Neural cell (in vitro differentiated cells): ENCODE measurements at regions not wholly inside any gene's neighbourhood (a gene's known extent, or its start where the extent isn't known, plus 50 kb on each side); places are given as distances from the start of the nearest gene placed in this dataset.

ENCODE experiments used
- EP300 ChIP-seq: fragments of 450-650 bp; conservative IDR thresholded peaks from 2 replicates; pipeline ENCODE4 v1.6.1; 2014; ENCODE audit warnings: antibody characterized with exemption, mild to moderate bottlenecking, moderate library complexity; ENCODE audit not compliant: poor library complexity, severe bottlenecking
- EZH2 ChIP-seq: fragments of 200-600, 300-800 bp; shearing (Covaris generic), sonication (generic); IDR thresholded peaks from 2 replicates; pipeline ENCODE4 v1.6.1; 2014; ENCODE audit warnings: antibody characterized with exemption, low read length, borderline replicate concordance, mild to moderate bottlenecking; ENCODE audit not compliant: insufficient read depth, poor library complexity, severe bottlenecking
- MXI1 ChIP-seq: fragments of 450-650 bp; conservative IDR thresholded peaks from 2 replicates; pipeline ENCODE4 v1.6.1; 2014; ENCODE audit warnings: antibody characterized with exemption, mild to moderate bottlenecking; ENCODE audit not compliant: poor library complexity, severe bottlenecking
- POLR2AphosphoS5 ChIP-seq: IDR thresholded peaks from 2 replicates; pipeline ENCODE4 v1.6.1; 2012
- RAD21 ChIP-seq: fragments of 450-650 bp; conservative IDR thresholded peaks from 2 replicates; pipeline ENCODE4 v1.6.1; 2014; ENCODE audit warnings: antibody characterized with exemption, mild to moderate bottlenecking, moderate library complexity
- SMC3 ChIP-seq: fragments of 450-650 bp; conservative IDR thresholded peaks from 2 replicates; pipeline ENCODE4 v1.6.1; 2014; ENCODE audit warnings: antibody characterized with exemption, mild to moderate bottlenecking, moderate library complexity; ENCODE audit not compliant: poor library complexity
- TAF1 ChIP-seq: IDR thresholded peaks from 2 replicates; pipeline ENCODE4 v1.6.1; 2012; ENCODE audit warnings: low read depth
- TF ChIP-seq, protein P1 (sequence below): fragments of 450-650 bp; IDR thresholded peaks from 2 replicates; pipeline ENCODE4 v1.5.1; 2014; ENCODE audit warnings: antibody characterized with exemption, mild to moderate bottlenecking, moderate library complexity; ENCODE audit not compliant: poor library complexity, severe bottlenecking
- TF ChIP-seq, protein P2 (sequence below): IDR thresholded peaks from 2 replicates; pipeline ENCODE4 v1.6.1; 2012; ENCODE audit warnings: borderline replicate concordance

DNA sequence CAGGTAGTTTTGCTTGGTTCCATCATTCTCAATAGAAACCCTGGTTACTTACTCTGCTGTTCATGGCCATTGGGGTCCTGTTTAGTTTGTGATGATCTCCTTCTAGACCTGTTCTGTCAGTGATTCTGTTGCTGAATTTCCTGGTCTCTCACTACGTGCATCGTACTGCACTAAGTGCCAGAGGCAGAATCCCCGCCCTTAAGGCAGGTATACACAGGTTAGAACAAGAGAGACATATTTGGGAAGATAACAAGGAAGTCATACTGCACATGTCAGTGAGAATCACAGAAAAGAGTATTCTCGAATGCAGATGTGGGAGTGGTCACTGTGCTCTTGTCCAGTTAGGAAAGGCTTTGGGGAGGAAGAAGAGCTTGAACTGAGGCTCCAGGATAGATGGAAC lies 148.1 kb upstream of the MYLIP start:
- TF ChIP-seq, protein P1, sequence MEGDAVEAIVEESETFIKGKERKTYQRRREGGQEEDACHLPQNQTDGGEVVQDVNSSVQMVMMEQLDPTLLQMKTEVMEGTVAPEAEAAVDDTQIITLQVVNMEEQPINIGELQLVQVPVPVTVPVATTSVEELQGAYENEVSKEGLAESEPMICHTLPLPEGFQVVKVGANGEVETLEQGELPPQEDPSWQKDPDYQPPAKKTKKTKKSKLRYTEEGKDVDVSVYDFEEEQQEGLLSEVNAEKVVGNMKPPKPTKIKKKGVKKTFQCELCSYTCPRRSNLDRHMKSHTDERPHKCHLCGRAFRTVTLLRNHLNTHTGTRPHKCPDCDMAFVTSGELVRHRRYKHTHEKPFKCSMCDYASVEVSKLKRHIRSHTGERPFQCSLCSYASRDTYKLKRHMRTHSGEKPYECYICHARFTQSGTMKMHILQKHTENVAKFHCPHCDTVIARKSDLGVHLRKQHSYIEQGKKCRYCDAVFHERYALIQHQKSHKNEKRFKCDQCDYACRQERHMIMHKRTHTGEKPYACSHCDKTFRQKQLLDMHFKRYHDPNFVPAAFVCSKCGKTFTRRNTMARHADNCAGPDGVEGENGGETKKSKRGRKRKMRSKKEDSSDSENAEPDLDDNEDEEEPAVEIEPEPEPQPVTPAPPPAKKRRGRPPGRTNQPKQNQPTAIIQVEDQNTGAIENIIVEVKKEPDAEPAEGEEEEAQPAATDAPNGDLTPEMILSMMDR = no peak
- no peak for TF ChIP-seq EP300
- no peak for TF ChIP-seq TAF1
- TF ChIP-seq, protein P2, sequence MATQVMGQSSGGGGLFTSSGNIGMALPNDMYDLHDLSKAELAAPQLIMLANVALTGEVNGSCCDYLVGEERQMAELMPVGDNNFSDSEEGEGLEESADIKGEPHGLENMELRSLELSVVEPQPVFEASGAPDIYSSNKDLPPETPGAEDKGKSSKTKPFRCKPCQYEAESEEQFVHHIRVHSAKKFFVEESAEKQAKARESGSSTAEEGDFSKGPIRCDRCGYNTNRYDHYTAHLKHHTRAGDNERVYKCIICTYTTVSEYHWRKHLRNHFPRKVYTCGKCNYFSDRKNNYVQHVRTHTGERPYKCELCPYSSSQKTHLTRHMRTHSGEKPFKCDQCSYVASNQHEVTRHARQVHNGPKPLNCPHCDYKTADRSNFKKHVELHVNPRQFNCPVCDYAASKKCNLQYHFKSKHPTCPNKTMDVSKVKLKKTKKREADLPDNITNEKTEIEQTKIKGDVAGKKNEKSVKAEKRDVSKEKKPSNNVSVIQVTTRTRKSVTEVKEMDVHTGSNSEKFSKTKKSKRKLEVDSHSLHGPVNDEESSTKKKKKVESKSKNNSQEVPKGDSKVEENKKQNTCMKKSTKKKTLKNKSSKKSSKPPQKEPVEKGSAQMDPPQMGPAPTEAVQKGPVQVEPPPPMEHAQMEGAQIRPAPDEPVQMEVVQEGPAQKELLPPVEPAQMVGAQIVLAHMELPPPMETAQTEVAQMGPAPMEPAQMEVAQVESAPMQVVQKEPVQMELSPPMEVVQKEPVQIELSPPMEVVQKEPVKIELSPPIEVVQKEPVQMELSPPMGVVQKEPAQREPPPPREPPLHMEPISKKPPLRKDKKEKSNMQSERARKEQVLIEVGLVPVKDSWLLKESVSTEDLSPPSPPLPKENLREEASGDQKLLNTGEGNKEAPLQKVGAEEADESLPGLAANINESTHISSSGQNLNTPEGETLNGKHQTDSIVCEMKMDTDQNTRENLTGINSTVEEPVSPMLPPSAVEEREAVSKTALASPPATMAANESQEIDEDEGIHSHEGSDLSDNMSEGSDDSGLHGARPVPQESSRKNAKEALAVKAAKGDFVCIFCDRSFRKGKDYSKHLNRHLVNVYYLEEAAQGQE = no peak
- no peak for TF ChIP-seq POLR2AphosphoS5
- TF ChIP-seq EZH2 = no peak
- no peak for TF ChIP-seq RAD21
- TF ChIP-seq SMC3 = no peak
- no peak for TF ChIP-seq MXI1
